CD14-positive monocyte (primary cell): ENCODE measurements at regions not wholly inside any gene's neighbourhood (a gene's known extent, or its start where the extent isn't known, plus 50 kb on each side); places are given as distances from the start of the nearest gene placed in this dataset.
"Not testable (repeated sequence)": the region's sequence is repeated elsewhere in the genome, so short reads cannot be mapped to it uniquely, and the experiment has no call there.

ENCODE experiments used
- DNase-seq, 3 donors: peaks; one replicate each; pipeline ENCODE4 v3.0.0-alpha.2; 2011 to 2022
- H2AFZ ChIP-seq: 2 replicates; pipeline ENCODE4 v1.6.0; 2012; ENCODE audit warnings: mild to moderate bottlenecking, low read depth, low read length, inconsistent platforms; ENCODE audit not compliant: insufficient read depth, poor library complexity, severe bottlenecking
- H3K27ac ChIP-seq, 2 donors: 1 replicate in 1 of 2; 2 replicates in 1 of 2; pipeline ENCODE4 v1.5.1; 2012 to 2013; ENCODE audit warnings: low read length in 2 of 2, control low read depth in 1 of 2, inconsistent platforms in 1 of 2, low read depth in 1 of 2, mild to moderate bottlenecking in 1 of 2
- H3K27me3 ChIP-seq, 2 donors: one replicate each; pipeline versions ENCODE4 v1.6.0 to v1.6.1; 2011 to 2013; ENCODE audit warnings: low read length in 2 of 2; ENCODE audit not compliant: control insufficient read depth in 2 of 2, insufficient read depth in 2 of 2
- H3K36me3 ChIP-seq, 2 donors: replicated peaks in 1 of 2; 1 replicate in 1 of 2; 2 replicates in 1 of 2; pipeline versions ENCODE4 v1.5.1 to v1.6.1; 2012 to 2013; ENCODE audit warnings: low read length in 2 of 2, control low read depth in 1 of 2, inconsistent platforms in 1 of 2, mild to moderate bottlenecking in 1 of 2; ENCODE audit not compliant: insufficient read depth in 2 of 2, control insufficient read depth in 1 of 2
- H3K4me1 ChIP-seq, 2 donors: 1 replicate in 1 of 2; 2 replicates in 1 of 2; pipeline versions ENCODE4 v1.5.1 to v1.6.1; 2012 to 2013; ENCODE audit warnings: low read length in 2 of 2, control low read depth in 1 of 2, inconsistent platforms in 1 of 2, mild to moderate bottlenecking in 1 of 2, moderate library complexity in 1 of 2; ENCODE audit not compliant: insufficient read depth in 2 of 2, control insufficient read depth in 1 of 2
- H3K4me2 ChIP-seq: replicated peaks from 2 replicates; pipeline ENCODE3; 2012; ENCODE audit warnings: low read length, moderate library complexity, mild to moderate bottlenecking; ENCODE audit not compliant: poor library complexity, severe bottlenecking; ENCODE audit errors: extremely low read depth
- H3K4me3 ChIP-seq, 3 experiments: fragments of 200-600 bp in 1 of 3; sonication (generic) in 1 of 3; replicated peaks in 1 of 3; 1 replicate in 2 of 3; 2 replicates in 1 of 3; pipeline ENCODE4 v1.5.1; 2011 to 2013; ENCODE audit warnings: low read length in 3 of 3, mild to moderate bottlenecking in 3 of 3, control low read depth in 2 of 3, low read depth in 2 of 3, inconsistent platforms in 1 of 3, moderate library complexity in 1 of 3
- H3K79me2 ChIP-seq: 2 replicates; pipeline ENCODE4 v1.6.0; 2012; ENCODE audit warnings: mild to moderate bottlenecking, control low read depth, inconsistent platforms, low read length, moderate library complexity; ENCODE audit not compliant: insufficient read depth
- H3K9ac ChIP-seq: 2 replicates; pipeline ENCODE4 v1.6.0; 2017; ENCODE audit warnings: low read length, mild to moderate bottlenecking; ENCODE audit not compliant: insufficient read depth, poor library complexity, severe bottlenecking
- H3K9me3 ChIP-seq, 2 donors: replicated peaks in 1 of 2; 1 replicate in 1 of 2; 2 replicates in 1 of 2; pipeline versions ENCODE4 v1.5.1 to v1.6.1; 2012 to 2013; ENCODE audit warnings: low read length in 2 of 2, control low read depth in 1 of 2; ENCODE audit not compliant: control insufficient read depth in 1 of 2, insufficient read depth in 1 of 2
- H4K20me1 ChIP-seq: 2 replicates; pipeline ENCODE4 v1.6.0; 2012; ENCODE audit warnings: mild to moderate bottlenecking, low read length, control low read depth, moderate library complexity; ENCODE audit not compliant: insufficient read depth
- H3K27ac Mint-ChIP-seq, 7 donors: one replicate each; pipeline ENCODE4 v1.8.0; 2020; ENCODE audit warnings: mild to moderate bottlenecking in 7 of 7, mixed read lengths in 7 of 7, moderate library complexity in 6 of 7, inconsistent platforms in 2 of 7
- H3K27me3 Mint-ChIP-seq, 3 donors: one replicate each; pipeline ENCODE4 v1.8.0; 2021 to 2022; ENCODE audit warnings: low read depth in 3 of 3, mild to moderate bottlenecking in 3 of 3, mixed read lengths in 3 of 3, moderate library complexity in 3 of 3, inconsistent platforms in 1 of 3
- H3K36me3 Mint-ChIP-seq, 2 donors: one replicate each; pipeline ENCODE4 v1.8.0; 2020; ENCODE audit warnings: mixed read lengths in 2 of 2, inconsistent platforms in 1 of 2, mild to moderate bottlenecking in 1 of 2
- H3K4me1 Mint-ChIP-seq: one replicate; pipeline ENCODE4 v1.8.0; 2020; ENCODE audit warnings: mild to moderate bottlenecking, mixed read lengths
- H3K4me3 Mint-ChIP-seq, 2 donors: one replicate each; pipeline ENCODE4 v1.8.0; 2020; ENCODE audit warnings: mild to moderate bottlenecking in 2 of 2, mixed read lengths in 2 of 2, moderate library complexity in 1 of 2
- H3K9me3 Mint-ChIP-seq, 7 donors: one replicate each; pipeline ENCODE4 v1.8.0; 2020 to 2022; ENCODE audit warnings: mixed read lengths in 7 of 7, mild to moderate bottlenecking in 6 of 7, moderate library complexity in 6 of 7, inconsistent platforms in 2 of 7
- CTCF ChIP-seq: fragments of 200-600 bp; IDR thresholded peaks from one replicate; pipeline ENCODE4 v1.8.0; 2022; ENCODE audit warnings: antibody characterized with exemption, mild to moderate bottlenecking
- WGBS: methylation state at CpG from one replicate; pipeline ENCODE4 v1.1.5; 2013; ENCODE audit warnings: missing lambda C conversion rate; ENCODE audit not compliant: insufficient coverage; 5-methylcytosine and 5-hydroxymethylcytosine counted together
- intact Hi-C, 2 donors: fragments of 100-400 bp; cut with micrococcal nuclease; formaldehyde crosslinking; loops; one replicate each; pipeline versions ENCODE4 v1.15.0 to v1.15.1; 2023

DNA sequence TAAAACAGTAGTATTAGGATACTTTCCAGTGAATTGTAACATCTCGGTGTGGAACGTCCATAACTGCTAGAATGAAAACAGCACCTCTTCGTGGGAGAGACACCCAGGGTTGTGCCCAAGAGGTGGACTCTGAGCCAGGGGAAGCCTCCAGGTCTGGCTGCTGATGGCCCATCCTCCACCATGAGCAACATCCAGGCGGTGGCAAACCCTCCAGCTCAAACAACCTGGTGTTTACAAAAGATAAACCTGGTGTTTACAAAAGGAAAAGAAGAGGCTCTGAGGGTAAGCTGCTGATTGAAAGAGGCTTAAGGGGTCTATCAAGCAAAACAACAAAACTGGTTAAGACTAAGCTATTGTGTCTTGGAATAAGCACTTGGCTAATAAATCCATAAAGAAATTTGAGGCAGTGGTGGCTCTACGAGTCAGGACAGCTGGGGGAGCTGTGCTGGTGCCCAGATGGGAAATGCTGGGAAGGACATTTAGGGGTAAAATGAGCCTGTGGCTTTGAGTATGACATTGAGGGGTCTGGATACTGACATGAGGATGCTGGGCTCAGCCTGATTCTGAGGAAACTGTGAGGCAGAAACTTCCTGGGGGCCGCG lies 909.0 kb downstream of the BRD1 start:
- H3K9ac ChIP-seq = no peak overlapping the region
- Mint-ChIP-seq H3K27me3 (peaks cover 10 to 14% (median 11%) of the 10 kb centered on the region in 3 donors), H3K4me1 (no peaks in the 10 kb centered on the region), H3K36me3 (no peaks in the 10 kb centered on the region), H3K27ac (no peak overlapping the region), H3K9me3 (peaks cover 3 to 12% (median 5%) of the 10 kb centered on the region in 7 donors), H3K4me3 (no peak overlapping the region)
- 73% methylated on average over 6 of the region's 7 CpGs for WGBS
- H4K20me1 ChIP-seq = no peaks in the 10 kb centered on the region
- no peak overlapping the region for H3K27ac ChIP-seq
- TF ChIP-seq CTCF = no peak
- H3K4me1 ChIP-seq = no peaks in the 10 kb centered on the region
- no peak overlapping the region for H3K4me2 ChIP-seq
- H3K4me3 ChIP-seq = no peak overlapping the region
- DNase-seq = no peak
- no peak overlapping the region for H2AFZ ChIP-seq
- H3K9me3 ChIP-seq = peaks cover 10 to 11% of the 10 kb centered on the region in 2 donors
- no peaks in the 10 kb centered on the region for H3K36me3 ChIP-seq
- peaks cover 3% of the 10 kb centered on the region in 2 donors for H3K27me3 ChIP-seq
- H3K79me2 ChIP-seq = no peaks in the 10 kb centered on the region
- intact Hi-C loops = no loop called here

DNA sequence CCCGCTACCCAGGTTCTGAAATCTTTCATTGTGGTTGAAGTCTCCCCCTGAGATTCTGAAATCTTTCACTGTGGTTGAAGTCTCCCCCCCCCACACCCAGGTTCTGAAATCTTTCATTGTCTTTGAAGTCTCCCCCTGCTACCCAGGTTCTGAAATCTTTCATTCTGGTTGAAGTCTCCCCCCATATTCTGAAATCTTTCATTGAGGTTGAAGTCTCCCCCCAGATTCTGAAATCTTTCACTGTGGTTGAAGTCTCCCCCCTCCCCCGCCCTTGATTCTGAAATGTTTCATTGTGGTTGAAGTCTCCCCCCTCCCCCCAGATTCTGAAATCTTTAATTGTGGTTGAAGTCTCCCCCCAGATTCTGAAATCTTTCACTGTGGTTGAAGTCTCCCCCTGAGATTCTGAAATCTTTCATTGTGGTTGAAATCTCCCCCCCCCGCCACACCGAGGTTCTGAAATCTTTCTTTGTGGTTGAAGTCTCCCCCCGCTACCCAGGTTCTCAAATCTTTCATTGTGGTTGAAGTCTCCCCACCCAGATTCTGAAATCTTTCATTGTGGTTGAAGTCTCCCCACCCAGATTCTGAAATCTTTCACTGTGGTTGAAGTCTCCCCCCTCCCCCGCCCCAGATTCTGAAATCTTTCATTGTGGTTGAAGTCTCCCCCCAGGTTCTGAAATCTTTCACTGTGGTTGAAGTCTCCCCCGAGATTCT lies 915.2 kb downstream of the BRD1 start:
- H3K4me1 Mint-ChIP-seq = peaks cover 13% of the 10 kb centered on the region
- H3K27me3 ChIP-seq, DNase-seq, H4K20me1 ChIP-seq, H3K36me3 Mint-ChIP-seq, H3K4me3 ChIP-seq, H3K27ac Mint-ChIP-seq, H3K9ac ChIP-seq, H3K27ac ChIP-seq, intact Hi-C loops, H2AFZ ChIP-seq, H3K4me2 ChIP-seq, H3K4me1 ChIP-seq, H3K79me2 ChIP-seq, H3K4me3 Mint-ChIP-seq, H3K36me3 ChIP-seq: not testable (repeated sequence)
- peaks cover 4 to 13% (median 9%) of the 10 kb centered on the region in 7 donors for H3K9me3 Mint-ChIP-seq
- WGBS = no CpG with 5 or more reads among the region's 7 CpGs
- H3K9me3 ChIP-seq = peaks cover 10 to 11% of the 10 kb centered on the region in 2 donors
- H3K27me3 Mint-ChIP-seq = peaks cover 0 to 20% (median 14%) of the 10 kb centered on the region in 3 donors

DNA sequence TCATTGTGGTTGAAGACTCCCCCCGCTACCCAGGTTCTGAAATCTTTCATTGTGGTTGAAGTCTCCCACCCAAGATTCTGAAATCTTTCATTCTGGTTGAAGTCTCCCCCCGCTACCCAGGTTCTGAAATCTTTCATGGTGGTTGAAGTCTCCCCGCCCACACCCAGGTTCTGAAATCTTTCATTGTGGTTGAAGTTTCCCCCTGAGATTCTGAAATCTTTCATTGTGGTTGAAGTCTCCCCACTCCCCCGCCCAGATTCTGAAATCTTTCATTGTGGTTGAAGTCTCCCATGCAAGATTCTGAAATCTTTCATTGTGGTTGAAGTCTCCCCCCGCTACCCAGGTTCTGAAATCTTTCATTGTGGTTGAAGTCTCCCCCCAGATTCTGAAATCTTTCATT lies 916.0 kb downstream of the BRD1 start:
- H3K36me3 ChIP-seq, H4K20me1 ChIP-seq, H3K9ac ChIP-seq, H3K4me3 Mint-ChIP-seq, H2AFZ ChIP-seq, H3K27ac Mint-ChIP-seq, H3K36me3 Mint-ChIP-seq, H3K4me2 ChIP-seq, H3K27ac ChIP-seq, H3K4me3 ChIP-seq, H3K27me3 ChIP-seq, H3K79me2 ChIP-seq, H3K9me3 ChIP-seq, DNase-seq, intact Hi-C loops, H3K4me1 ChIP-seq: not testable (repeated sequence)
- H3K4me1 Mint-ChIP-seq = peaks cover 13% of the 10 kb centered on the region
- H3K9me3 Mint-ChIP-seq = peaks cover 0 to 10% (median 8%) of the 10 kb centered on the region in 7 donors
- WGBS = 80% methylated on average over 1 of the region's 5 CpGs
- peaks cover 0 to 21% (median 17%) of the 10 kb centered on the region in 3 donors for H3K27me3 Mint-ChIP-seq

- H3K4me3 ChIP-seq, H3K4me3 Mint-ChIP-seq, H3K9ac ChIP-seq, H3K4me2 ChIP-seq, H3K79me2 ChIP-seq, H3K27me3 ChIP-seq, H4K20me1 ChIP-seq, H3K9me3 Mint-ChIP-seq, H3K9me3 ChIP-seq, DNase-seq, H2AFZ ChIP-seq, H3K36me3 ChIP-seq, H3K27ac Mint-ChIP-seq, H3K36me3 Mint-ChIP-seq, H3K27ac ChIP-seq, intact Hi-C loops, H3K4me1 ChIP-seq: not testable (repeated sequence)
- Mint-ChIP-seq H3K27me3 (peaks cover 0 to 21% (median 17%) of the 10 kb centered on the region in 3 donors), H3K4me1 (peaks cover 13% of the 10 kb centered on the region)
- no CpG with 5 or more reads among the region's 4 CpGs for WGBS
Observed at GRCh38 chr22:48911067-48911466, 916.6 kb downstream of the BRD1 start.
